ENCODE measurements at regions not wholly inside any gene's neighbourhood (a gene's known extent, or its start where the extent isn't known, plus 50 kb on each side); places are given as distances from the start of the nearest gene placed in this dataset.

GRCh38 chr2:66789741-66790140, 354.8 kb downstream of the MEIS1 start:
- intact Hi-C loops (cut with DNase I) = no loop called here
- no peak for DNase-seq

DNA sequence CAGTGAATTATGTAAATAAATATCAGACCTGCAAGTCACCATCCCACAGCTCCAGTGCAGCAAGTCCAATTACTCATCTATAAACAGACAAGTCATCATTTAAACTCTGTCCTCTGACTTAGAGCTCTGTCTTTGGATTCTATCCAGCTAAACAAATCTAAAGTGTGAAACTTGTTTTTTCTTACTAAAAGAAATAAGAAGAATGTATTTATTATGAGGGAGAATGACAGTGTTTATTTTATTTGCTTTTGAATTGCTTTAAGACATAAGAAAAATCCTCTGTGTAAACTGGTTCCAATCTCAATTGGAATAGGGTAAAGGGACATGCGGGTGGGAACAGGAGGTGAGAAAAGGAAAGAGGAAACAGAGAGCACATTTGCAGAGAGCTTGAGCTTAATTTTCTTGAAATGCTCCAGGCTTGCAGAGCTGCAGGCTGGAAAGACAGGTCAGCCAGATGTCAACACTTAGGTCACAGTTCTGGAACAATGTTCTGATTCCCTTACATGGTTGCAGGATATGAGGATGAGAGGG, 355.8 kb downstream of the MEIS1 start:
- intact Hi-C loops (cut with DNase I) = no loop called here
- DNase-seq = no peak

DNA sequence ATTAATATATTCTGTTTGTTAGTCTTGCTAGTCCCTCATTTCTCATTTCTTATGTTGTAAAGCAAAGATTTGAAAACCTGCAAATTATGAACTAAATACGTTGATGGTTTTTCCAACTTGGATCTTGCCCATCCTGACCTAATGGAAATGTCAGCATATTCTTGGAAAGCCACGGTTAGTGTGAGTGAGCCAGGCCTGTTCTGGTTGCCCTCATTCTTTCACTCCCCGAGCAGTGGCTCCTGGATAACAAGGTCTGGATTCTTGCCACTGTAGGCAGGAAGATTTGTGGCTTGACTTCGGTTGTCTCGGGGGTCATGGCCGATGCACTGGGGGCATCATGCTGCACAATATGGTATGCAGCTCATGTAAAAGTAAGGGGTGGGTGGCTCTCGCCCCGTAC, 359.1 kb downstream of the MEIS1 start:
- intact Hi-C loops (cut with DNase I) = no loop called here

GRCh38 chr2:66794551-66794950, 359.6 kb downstream of the MEIS1 start:
- intact Hi-C loops (cut with DNase I) = no loop called here
- no peak for DNase-seq

More for the DNA sequence above, 359.1 kb downstream of the MEIS1 start:
- no peak for DNase-seq

- intact Hi-C loops (cut with DNase I) = no loop called here
- DNase-seq = no peak
Measured at GRCh38 chr2:66802877-66803276, 368.0 kb downstream of the MEIS1 start.

GRCh38 chr2:66803726-66804125, 368.8 kb downstream of the MEIS1 start:
- intact Hi-C loops (cut with DNase I) = no loop called here
- no peak for DNase-seq

DNA sequence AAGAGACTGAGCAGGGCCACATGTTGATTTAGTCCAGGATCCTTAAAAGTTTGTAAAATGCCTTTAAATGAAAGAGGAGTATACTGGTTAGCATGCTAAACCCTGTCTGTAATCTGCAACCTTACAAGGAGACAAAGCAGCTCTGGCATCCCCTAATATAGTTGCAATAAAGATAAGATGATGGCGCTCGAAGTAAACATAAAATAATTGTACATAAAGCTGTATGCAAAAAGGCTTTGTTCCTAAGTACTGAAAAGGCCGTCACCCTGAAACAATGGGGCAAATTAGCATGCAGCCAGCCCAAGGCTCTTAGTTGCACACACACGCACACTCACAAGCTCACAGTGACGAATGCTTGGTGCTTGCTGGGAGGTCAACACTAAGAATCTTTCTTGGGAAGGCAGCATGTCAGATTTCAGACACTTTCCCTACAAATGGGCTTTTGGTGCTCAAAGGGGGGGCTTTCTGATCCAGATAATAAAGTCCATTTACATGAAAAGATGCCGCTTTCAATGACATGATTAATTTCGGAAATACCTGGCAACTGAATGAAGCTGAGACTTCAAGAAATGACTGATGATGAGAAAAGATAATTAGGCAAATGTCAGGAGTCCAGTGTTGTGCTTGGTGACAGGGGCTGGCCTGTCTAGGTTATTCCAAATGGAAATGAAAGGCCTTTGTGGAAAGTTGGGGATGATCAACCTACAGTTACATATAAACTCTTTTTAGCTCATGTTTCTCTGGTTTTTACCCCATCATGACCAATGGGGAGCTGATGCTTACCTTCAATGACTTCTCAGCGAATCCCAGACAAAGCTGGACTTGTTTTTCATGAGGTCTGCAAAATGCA, 370.3 kb downstream of the MEIS1 start:
- DNase-seq = peak in 1 of 10 donors; percentile 23
- intact Hi-C loops (cut with DNase I) = no loop called here

- no peak for DNase-seq
- intact Hi-C loops (cut with DNase I) = no loop called here
Measured at GRCh38 chr2:66805968-66806367, 371.0 kb downstream of the MEIS1 start.

DNA sequence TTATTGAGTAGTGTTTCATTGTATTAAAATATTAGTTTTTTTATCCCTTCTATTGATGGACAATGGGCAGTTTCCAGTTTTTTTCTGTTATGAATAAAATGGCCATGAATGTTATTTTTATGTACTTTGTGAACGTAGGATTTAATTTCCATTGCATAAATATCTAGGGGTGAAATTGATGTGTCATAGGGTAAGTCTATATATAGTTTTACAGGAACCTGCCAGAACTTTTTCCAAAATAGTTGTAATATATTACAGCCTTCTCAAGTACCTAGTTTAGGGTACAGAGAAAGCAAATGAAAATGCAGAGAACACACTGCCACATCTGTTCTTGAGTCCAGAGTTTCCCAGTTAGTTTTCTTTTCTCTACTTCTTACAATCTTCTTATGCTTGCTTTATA, 378.6 kb downstream of the MEIS1 start:
- DNase-seq = no peak
- intact Hi-C loops (cut with DNase I) = no loop called here

DNA sequence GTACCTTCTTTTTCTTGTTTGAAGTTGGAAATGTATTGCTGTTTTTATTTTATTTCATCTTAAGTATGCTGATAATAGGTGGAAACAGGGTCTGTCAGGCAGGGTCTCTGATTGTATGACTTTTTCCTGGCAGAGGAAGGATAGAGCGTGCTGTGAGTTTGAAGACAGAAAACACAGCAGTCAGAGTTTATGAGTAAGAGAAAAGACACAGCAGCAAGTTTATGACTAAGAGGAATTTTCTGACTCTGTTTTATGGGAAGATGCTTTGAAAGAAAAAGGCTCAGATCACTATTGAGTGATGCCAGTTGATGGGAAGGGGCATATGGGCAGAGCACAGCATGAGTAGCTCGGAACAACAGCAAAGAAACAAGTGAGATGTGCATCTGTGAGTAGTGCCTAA, 379.1 kb downstream of the MEIS1 start:
- DNase-seq = no peak
- intact Hi-C loops (cut with DNase I) = no loop called here

- intact Hi-C loops (cut with DNase I) = no loop called here
- no peak for DNase-seq
Measured at GRCh38 chr2:66814916-66815315, 380.0 kb downstream of the MEIS1 start.

- DNase-seq = no peak
- intact Hi-C loops (cut with DNase I) = no loop called here
Measured at GRCh38 chr2:66815886-66816285, 381.0 kb downstream of the MEIS1 start.

DNA sequence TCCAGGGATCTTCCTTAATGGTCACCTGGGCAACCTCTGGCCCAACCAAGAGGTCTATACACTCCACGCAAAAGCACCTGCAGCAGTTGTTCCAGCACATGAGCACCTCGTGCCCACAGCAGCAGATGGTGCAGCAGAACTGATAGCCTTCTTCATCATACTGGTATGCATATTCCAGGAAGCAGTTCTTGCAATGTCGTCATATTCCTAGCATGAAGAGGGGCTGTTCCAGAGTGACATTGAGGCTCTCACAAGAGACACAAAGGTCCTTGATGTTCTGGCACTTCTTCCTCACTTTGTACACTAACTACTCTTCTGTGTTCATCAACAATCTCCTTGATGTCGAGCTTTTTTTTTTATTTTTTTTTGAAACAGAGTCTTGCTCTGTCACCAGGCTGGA, 386.2 kb downstream of the MEIS1 start:
- DNase-seq = no peak
- intact Hi-C loops (cut with DNase I) = no loop called here

DNA sequence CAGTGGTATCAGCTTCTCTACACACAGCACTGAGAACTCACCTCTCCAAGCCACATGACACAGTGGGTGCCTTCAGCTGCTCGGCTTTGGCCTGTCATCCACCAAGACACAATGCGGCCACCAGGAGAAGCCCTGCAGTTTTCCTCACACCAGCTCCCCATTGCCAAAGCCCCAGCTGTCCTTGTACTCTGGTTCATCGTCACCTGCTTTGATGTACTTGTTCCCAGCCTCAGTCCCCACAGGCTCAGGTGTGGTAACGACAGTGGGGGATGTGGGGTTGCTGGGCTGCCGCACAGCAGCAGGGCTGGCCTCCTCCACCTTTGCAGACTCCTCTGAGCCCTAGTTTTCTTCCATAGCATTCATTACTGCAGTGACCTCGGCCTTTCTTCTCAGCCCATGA, 387.3 kb downstream of the MEIS1 start:
- intact Hi-C loops (cut with DNase I) = no loop called here
- DNase-seq = peak in 1 of 10 donors; percentile 48

DNA sequence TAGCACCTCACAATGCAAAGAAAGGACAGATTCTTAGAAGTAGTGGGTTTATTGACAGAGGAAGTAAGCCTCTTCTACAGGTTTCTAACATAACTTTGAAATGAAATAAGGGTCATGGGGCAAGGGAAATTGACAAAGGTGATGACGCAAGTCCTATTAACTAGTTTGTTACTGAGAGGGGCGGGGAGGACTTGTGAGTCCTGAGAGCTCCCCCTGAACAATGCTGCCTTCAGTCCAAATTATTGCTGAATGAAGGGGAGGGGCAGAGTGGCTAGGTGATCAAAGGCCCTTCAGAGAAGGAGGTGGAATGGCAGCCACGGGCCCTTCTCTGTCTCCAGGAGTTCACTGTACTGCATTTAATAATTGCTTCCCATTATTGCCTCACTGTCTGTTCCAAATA, 390.0 kb downstream of the MEIS1 start:
- DNase-seq = no peak
- intact Hi-C loops (cut with DNase I) = no loop called here

GRCh38 chr2:66827851-66828250, 392.9 kb downstream of the MEIS1 start:
- intact Hi-C loops (cut with DNase I) = no loop called here

DNA sequence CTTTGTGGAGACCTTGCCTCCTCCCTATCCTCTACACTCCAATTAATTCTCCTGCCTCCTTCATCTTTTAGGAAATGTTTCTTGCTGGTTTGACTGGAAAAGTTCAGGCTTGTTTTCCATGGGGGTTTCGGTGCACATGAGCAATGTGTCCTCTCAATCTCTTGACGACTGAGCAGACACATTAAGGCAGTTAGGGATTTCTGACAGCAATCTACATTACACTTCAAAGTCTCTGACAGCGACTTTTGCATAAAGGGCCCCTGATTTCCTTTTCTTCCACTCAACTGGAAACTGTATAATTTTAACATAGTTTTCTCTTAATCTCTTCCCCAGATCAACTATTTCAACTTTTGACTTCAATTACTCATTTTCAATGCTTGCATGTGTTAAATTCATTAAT, 394.0 kb downstream of the MEIS1 start:
- intact Hi-C loops (cut with DNase I) = no loop called here
- DNase-seq = no peak

More at GRCh38 chr2:66827851-66828250, 392.9 kb downstream of the MEIS1 start:
- DNase-seq = no peak

GRCh38 chr2:66830881-66831280, 396.0 kb downstream of the MEIS1 start:
- intact Hi-C loops (cut with DNase I) = no loop called here
- no peak for DNase-seq

DNA sequence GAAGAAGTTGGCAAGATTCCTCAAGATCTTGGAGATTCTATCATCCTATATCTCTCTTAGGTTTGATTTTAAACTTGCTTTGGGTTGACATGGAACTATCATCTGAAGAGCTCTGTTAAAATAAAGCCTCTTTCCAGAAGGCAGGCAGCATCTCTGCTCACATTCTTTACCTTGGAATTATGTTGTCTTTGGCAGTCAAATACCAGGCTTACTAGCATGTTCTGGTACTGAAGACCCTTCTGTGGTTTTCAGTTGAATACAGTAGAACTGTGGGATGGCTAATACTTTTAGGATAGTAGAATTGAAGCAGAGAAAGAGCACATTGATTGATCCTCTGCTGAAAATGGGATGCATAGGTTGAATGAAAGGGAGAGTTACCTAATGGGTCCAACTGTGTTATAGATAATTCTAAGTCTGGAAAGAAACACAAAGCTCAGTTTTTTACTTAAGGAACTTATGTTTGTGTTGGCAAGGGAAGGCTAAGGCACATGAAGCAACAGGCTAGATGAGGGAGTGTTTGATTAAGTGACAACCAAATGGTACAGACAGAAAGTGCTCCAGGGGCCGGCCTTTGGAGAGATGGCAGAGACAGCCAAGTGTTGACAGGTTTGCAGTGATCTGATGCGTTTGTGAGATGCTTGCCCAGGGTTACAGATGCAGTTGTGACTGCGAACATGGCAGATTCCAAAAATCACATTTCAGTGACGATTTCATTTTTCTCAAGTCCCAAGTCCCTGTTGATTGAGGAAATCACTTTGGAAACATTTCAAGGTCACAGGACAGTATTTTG, 397.9 kb downstream of the MEIS1 start:
- no peak for DNase-seq
- intact Hi-C loops (cut with DNase I) = no loop called here

GRCh38 chr2:66834859-66835258, 399.9 kb downstream of the MEIS1 start:
- DNase-seq = no peak
- intact Hi-C loops (cut with DNase I) = no loop called here

DNA sequence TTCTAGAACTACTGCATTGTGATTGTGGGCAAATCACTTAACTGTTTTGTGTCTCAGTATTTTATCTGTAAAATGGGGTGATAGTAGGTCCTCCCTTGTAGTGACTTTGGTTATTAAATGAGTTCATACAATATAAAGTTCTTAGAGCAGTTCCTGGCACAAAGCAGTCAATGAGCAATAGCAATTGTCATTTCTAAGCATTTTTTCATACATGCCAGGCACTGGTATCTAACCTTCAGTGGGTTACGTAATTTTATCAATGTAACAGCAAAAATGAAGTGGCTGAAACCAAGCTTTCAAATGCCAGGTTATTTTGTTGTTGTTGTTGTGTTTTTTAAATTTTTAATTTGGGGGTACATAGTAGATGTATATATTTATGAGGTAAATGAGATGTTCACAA, 401.9 kb downstream of the MEIS1 start:
- DNase-seq = no peak
- intact Hi-C loops (cut with DNase I) = no loop called here
